PFSK-1 (cell line): ENCODE measurements at regions not wholly inside any gene's neighbourhood (a gene's known extent, or its start where the extent isn't known, plus 50 kb on each side); places are given as distances from the start of the nearest gene placed in this dataset.

ENCODE experiments used
- FOXP2 ChIP-seq: optimal IDR thresholded peaks from 2 replicates; pipeline ENCODE3; 2011; ENCODE audit warnings: borderline replicate concordance, control low read depth, inconsistent platforms; ENCODE audit not compliant: insufficient read depth; ENCODE audit errors: extremely low read length, extremely low read depth
- POLR2AphosphoS5 ChIP-seq: IDR thresholded peaks from 2 replicates; pipeline ENCODE4 v1.6.1; 2012; ENCODE audit warnings: low read depth, mild to moderate bottlenecking, control low read depth, low read length, moderate library complexity
- REST ChIP-seq, 2 experiments: IDR thresholded peaks; 2 replicates each; pipeline versions ENCODE4 v1.6.1 to v1.8.0; 2011 to 2012; ENCODE audit warnings: low read depth in 2 of 2, low read length in 2 of 2, control low read depth in 1 of 2, inconsistent platforms in 1 of 2, mild to moderate bottlenecking in 1 of 2, moderate library complexity in 1 of 2; ENCODE audit not compliant: insufficient read depth in 1 of 2
- SIN3A ChIP-seq: IDR thresholded peaks from 2 replicates; pipeline ENCODE4 v1.6.1; 2012; ENCODE audit warnings: mild to moderate bottlenecking, low read length, moderate library complexity, borderline replicate concordance; ENCODE audit not compliant: insufficient read depth
- TAF1 ChIP-seq: IDR thresholded peaks from 2 replicates; pipeline ENCODE4 v1.6.1; 2012; ENCODE audit warnings: low read length, control low read depth, borderline replicate concordance; ENCODE audit not compliant: insufficient read depth

- TF ChIP-seq POLR2AphosphoS5 = no peak
- no peak for TF ChIP-seq TAF1
- no peak for TF ChIP-seq REST (IDR thresholded peaks at IDR 0.05; ENCODE audit: insufficient read depth in 1 of 2, low read depth in 2 of 2, low read length in 2 of 2)
- TF ChIP-seq SIN3A = no peak
- TF ChIP-seq FOXP2 = no peak
Observed at GRCh38 chr6:140253096-140253495, 878.6 kb upstream of the CITED2 start.
